ENCODE measurements at regions not wholly inside any gene's neighbourhood (a gene's known extent, or its start where the extent isn't known, plus 50 kb on each side); places are given as distances from the start of the nearest gene placed in this dataset.
"Not testable (repeated sequence)": the region's sequence is repeated elsewhere in the genome, so short reads cannot be mapped to it uniquely, and the experiment has no call there.

GRCh38 chr13:70208968-70209367 is 100.7 kb upstream of the KLHL1 start:
- not testable (repeated sequence) for DNase-seq

DNA sequence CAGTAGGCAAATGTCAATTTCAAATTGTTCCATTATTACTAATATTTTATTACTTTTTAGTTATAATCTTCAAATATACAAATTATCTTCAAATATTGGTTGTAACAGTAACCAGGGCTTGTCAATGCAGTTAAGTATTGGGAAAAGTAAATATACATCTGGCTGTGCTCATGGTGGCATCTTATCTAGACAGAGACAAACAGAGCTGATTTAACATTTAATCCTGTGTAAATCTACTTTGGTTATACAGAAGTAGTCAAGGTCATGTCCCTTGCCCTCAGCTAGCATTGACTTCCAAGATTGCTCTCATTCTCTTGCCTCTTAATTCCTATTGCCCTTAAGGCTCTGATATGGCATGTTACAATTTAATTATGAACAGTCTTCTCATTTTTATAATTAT is 98.4 kb upstream of the KLHL1 start:
- DNase-seq = no peak

DNA sequence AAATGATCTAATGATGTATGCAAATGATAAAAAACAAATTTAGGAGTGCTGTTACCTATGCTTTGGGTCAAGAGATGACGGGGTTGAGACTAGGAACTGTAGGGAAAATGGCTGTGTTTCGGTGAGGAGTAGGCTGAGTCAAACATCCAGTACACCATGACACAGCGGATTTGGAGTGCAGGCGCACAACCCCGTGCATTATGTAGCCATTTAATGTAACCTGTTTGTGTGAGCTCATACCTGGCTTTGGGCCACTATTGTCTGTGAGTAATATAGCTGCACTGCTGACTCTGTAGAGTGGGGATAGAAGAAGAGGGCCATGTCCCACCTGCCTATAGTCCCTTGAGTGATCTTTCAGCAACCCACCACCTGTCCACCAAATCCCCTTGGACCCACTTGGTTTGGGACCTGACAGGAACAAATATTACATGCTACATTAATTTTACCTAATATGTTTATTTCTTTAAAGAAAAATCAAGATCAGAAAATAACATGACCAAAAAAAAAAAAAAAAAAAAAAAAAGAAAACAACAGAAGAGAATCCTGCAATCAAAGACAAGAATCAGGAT is 95.5 kb upstream of the KLHL1 start:
- DNase-seq = peak; percentile 9

GRCh38 chr13:70191034-70191433 is 82.8 kb upstream of the KLHL1 start:
- no peak for DNase-seq

- DNase-seq = peak; percentile 9
Observed at GRCh38 chr13:70189981-70190380, 81.7 kb upstream of the KLHL1 start.

GRCh38 chr13:70188567-70188966 is 80.3 kb upstream of the KLHL1 start:
- no peak for DNase-seq

- DNase-seq = no peak
Observed at GRCh38 chr13:70183041-70183440, 74.8 kb upstream of the KLHL1 start.
